HEK293 (cell line): ENCODE measurements at regions not wholly inside any gene's neighbourhood (a gene's known extent, or its start where the extent isn't known, plus 50 kb on each side); places are given as distances from the start of the nearest gene placed in this dataset.

Experiments
- CTCF ChIA-PET: fragments of 350-600 bp; formaldehyde crosslinking; extraction: SDS; loops from one replicate; lab custom pipeline; 2021; ENCODE audit warnings: antibody characterized with exemption; lab: Yijun Ruan, JAX
- POLR2A ChIA-PET: fragments of 300-600 bp; formaldehyde crosslinking; extraction: SDS; loops from one replicate; lab custom pipeline; 2020; ENCODE audit warnings: antibody characterized with exemption, inconsistent platforms; lab: Yijun Ruan, JAX
- H3K27ac ChIP-seq: fragments of 200-500 bp; sonication (Bioruptor generic); 2 replicates; pipeline ENCODE4 v1.5.1; 2014; ENCODE audit warnings: low read depth, low read length, control low read depth, inconsistent platforms; ENCODE audit errors: extremely low read depth
- H3K36me3 ChIP-seq, 2 experiments: fragments of 200-500 bp in 1 of 2; sonication (Bioruptor generic) in 1 of 2; 1 replicate in 1 of 2; 2 replicates in 1 of 2; pipeline ENCODE4 v1.5.1; 2014 to 2017; ENCODE audit warnings: inconsistent platforms in 2 of 2, low read length in 2 of 2; ENCODE audit not compliant: control insufficient read depth in 2 of 2, insufficient read depth in 1 of 2
- H3K4me1 ChIP-seq: fragments of 200-500 bp; sonication (Bioruptor generic); 2 replicates; pipeline ENCODE4 v1.5.1; 2014; ENCODE audit warnings: mild to moderate bottlenecking, low read length, inconsistent platforms; ENCODE audit not compliant: control insufficient read depth, insufficient read depth
- H3K4me3 ChIP-seq: 2 replicates; pipeline ENCODE4 v1.5.1; 2011; ENCODE audit warnings: low read depth, mild to moderate bottlenecking, control low read depth, low read length, moderate library complexity
- H3K9me3 ChIP-seq: fragments of 200-500 bp; sonication (Bioruptor generic); 2 replicates; pipeline ENCODE4 v1.5.1; 2014; ENCODE audit warnings: low read depth, low read length, inconsistent platforms; ENCODE audit not compliant: control insufficient read depth, insufficient read depth
- KLF9 ChIP-seq: fragments of 450-650 bp; formaldehyde crosslinking; IDR thresholded peaks from 2 replicates; pipeline ENCODE4 v1.5.1; 2016; ENCODE audit warnings: missing biosample characterization, missing genetic modification characterization, low read depth
- MEIS1 ChIP-seq: sonication (generic); formaldehyde crosslinking; IDR thresholded peaks from 2 replicates; pipeline ENCODE4 v1.8.1; 2022; ENCODE audit warnings: missing genetic modification reagents, mild to moderate bottlenecking, borderline replicate concordance
- ZBTB1 ChIP-seq: fragments of 450-650 bp; formaldehyde crosslinking; IDR thresholded peaks from 2 replicates; pipeline ENCODE4 v1.5.1; 2016; ENCODE audit warnings: missing biosample characterization, missing genetic modification characterization
- ZNF23 ChIP-seq: fragments of 450-650 bp; formaldehyde crosslinking; IDR thresholded peaks from 2 replicates; pipeline ENCODE4 v1.5.1; 2016; ENCODE audit warnings: missing biosample characterization, missing genetic modification characterization, borderline replicate concordance
- ZNF26 ChIP-seq: fragments of 450-650 bp; formaldehyde crosslinking; IDR thresholded peaks from 2 replicates; pipeline ENCODE4 v1.5.1; 2016; ENCODE audit warnings: missing biosample characterization, missing genetic modification characterization
- ZNF280C ChIP-seq: fragments of 450-650 bp; formaldehyde crosslinking; IDR thresholded peaks from 2 replicates; pipeline ENCODE4 v1.5.1; 2016; ENCODE audit warnings: missing biosample characterization, missing genetic modification characterization
- ZNF37A ChIP-seq: fragments of 450-650 bp; IDR thresholded peaks from 2 replicates; pipeline ENCODE4 v1.5.1; 2018; ENCODE audit warnings: missing biosample characterization, missing genetic modification characterization
- ZNF394 ChIP-seq: fragments of 450-650 bp; formaldehyde crosslinking; IDR thresholded peaks from 2 replicates; pipeline ENCODE4 v1.5.1; 2016; ENCODE audit warnings: missing biosample characterization, missing genetic modification characterization, mild to moderate bottlenecking, moderate library complexity, borderline replicate concordance
- ZNF449 ChIP-seq: fragments of 450-650 bp; formaldehyde crosslinking; IDR thresholded peaks from 2 replicates; pipeline ENCODE4 v1.5.1; 2017; ENCODE audit warnings: missing biosample characterization, mild to moderate bottlenecking, missing genetic modification characterization, moderate library complexity
- ZNF473 ChIP-seq: fragments of 450-650 bp; formaldehyde crosslinking; IDR thresholded peaks from 2 replicates; pipeline ENCODE4 v1.5.1; 2017; ENCODE audit warnings: missing biosample characterization, missing genetic modification characterization
- ZNF558 ChIP-seq: fragments of 450-650 bp; formaldehyde crosslinking; IDR thresholded peaks from 2 replicates; pipeline ENCODE4 v1.5.1; 2016; ENCODE audit warnings: missing biosample characterization, missing genetic modification characterization
- ZNF645 ChIP-seq: fragments of 450-650 bp; formaldehyde crosslinking; IDR thresholded peaks from 2 replicates; pipeline ENCODE4; 2016; ENCODE audit warnings: missing biosample characterization, missing genetic modification characterization
- TF ChIP-seq, protein P1 (sequence below): sonication (generic); formaldehyde crosslinking; IDR thresholded peaks from 2 replicates; pipeline ENCODE4 v1.8.1; 2022; ENCODE audit warnings: mild to moderate bottlenecking, moderate library complexity, missing genetic modification reagents
- TF ChIP-seq, protein P2 (sequence below): fragments of 450-650 bp; formaldehyde crosslinking; IDR thresholded peaks from 2 replicates; pipeline ENCODE4 v1.5.1; 2016; ENCODE audit warnings: missing biosample characterization, missing genetic modification characterization
- TF ChIP-seq, protein P3 (sequence below): fragments of 450-650 bp; IDR thresholded peaks from 2 replicates; pipeline ENCODE4 v1.5.1; 2018; ENCODE audit warnings: missing biosample characterization, missing genetic modification characterization

DNA sequence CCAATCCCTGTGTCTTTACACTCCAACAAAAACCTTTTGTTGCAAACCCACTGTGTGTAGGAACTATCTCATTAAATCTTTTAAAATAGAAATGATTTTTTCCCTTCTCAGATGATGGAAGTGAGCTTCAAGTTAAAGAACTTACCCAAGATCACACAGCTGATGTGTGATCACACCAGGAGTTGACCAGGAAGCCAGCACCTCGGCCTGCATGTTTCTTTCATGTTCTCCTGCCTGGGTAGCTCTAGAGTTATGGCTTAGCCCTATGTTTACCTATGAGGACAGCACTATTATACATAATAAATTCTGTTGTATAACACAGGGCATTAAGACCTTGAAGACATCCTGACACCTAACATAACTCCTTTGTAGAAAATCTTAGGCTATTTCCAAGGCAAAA, 132.1 kb upstream of the KLHL25 start:
- H3K4me3 ChIP-seq, result no peak overlapping the region
- no peaks in the 10 kb centered on the region for H3K4me1 ChIP-seq
- no peaks in the 10 kb centered on the region for H3K36me3 ChIP-seq
- H3K9me3 ChIP-seq, result no peaks in the 10 kb centered on the region
- ChIA-PET POLR2A (no interaction called here), CTCF (no interaction called here)
- TF ChIP-seq ZBTB1, result no peak
- TF ChIP-seq, protein P1, sequence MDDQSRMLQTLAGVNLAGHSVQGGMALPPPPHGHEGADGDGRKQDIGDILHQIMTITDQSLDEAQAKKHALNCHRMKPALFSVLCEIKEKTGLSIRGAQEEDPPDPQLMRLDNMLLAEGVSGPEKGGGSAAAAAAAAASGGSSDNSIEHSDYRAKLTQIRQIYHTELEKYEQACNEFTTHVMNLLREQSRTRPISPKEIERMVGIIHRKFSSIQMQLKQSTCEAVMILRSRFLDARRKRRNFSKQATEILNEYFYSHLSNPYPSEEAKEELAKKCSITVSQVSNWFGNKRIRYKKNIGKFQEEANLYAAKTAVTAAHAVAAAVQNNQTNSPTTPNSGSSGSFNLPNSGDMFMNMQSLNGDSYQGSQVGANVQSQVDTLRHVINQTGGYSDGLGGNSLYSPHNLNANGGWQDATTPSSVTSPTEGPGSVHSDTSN (CRISPR knock-in tag), result no peak
- H3K27ac ChIP-seq, result no peak overlapping the region

- Histone ChIP-seq H3K9me3 (no peaks in the 10 kb centered on the region), H3K4me3 (no peak overlapping the region), H3K27ac (no peak overlapping the region), H3K36me3 (no peaks in the 10 kb centered on the region), H3K4me1 (no peaks in the 10 kb centered on the region)
- TF ChIP-seq ZNF558 (tag by site-specific recombination), result no peak
- no peak for TF ChIP-seq ZNF23 (tag by site-specific recombination)
- no peak for TF ChIP-seq KLF9 (tag by site-specific recombination)
- no peak for TF ChIP-seq MEIS1 (CRISPR knock-in tag)
- TF ChIP-seq ZNF449 (tag by site-specific recombination), result no peak
- TF ChIP-seq, protein P2, sequence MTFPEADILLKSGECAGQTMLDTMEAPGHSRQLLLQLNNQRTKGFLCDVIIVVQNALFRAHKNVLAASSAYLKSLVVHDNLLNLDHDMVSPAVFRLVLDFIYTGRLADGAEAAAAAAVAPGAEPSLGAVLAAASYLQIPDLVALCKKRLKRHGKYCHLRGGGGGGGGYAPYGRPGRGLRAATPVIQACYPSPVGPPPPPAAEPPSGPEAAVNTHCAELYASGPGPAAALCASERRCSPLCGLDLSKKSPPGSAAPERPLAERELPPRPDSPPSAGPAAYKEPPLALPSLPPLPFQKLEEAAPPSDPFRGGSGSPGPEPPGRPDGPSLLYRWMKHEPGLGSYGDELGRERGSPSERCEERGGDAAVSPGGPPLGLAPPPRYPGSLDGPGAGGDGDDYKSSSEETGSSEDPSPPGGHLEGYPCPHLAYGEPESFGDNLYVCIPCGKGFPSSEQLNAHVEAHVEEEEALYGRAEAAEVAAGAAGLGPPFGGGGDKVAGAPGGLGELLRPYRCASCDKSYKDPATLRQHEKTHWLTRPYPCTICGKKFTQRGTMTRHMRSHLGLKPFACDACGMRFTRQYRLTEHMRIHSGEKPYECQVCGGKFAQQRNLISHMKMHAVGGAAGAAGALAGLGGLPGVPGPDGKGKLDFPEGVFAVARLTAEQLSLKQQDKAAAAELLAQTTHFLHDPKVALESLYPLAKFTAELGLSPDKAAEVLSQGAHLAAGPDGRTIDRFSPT (tag by site-specific recombination), result no peak
- TF ChIP-seq ZNF394, result no peak
- no peak for TF ChIP-seq ZNF37A
- ChIA-PET CTCF (no interaction called here), POLR2A (no interaction called here)
Measured at GRCh38 chr15:85927931-85928537, 133.3 kb upstream of the KLHL25 start.

- ChIA-PET POLR2A (no interaction called here), CTCF (no interaction called here)
- Histone ChIP-seq H3K9me3 (no peaks in the 10 kb centered on the region), H3K27ac (no peak overlapping the region), H3K4me3 (no peak overlapping the region)
- TF ChIP-seq, protein P3, sequence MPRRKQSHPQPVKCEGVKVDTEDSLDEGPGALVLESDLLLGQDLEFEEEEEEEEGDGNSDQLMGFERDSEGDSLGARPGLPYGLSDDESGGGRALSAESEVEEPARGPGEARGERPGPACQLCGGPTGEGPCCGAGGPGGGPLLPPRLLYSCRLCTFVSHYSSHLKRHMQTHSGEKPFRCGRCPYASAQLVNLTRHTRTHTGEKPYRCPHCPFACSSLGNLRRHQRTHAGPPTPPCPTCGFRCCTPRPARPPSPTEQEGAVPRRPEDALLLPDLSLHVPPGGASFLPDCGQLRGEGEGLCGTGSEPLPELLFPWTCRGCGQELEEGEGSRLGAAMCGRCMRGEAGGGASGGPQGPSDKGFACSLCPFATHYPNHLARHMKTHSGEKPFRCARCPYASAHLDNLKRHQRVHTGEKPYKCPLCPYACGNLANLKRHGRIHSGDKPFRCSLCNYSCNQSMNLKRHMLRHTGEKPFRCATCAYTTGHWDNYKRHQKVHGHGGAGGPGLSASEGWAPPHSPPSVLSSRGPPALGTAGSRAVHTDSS, result no peak
- TF ChIP-seq ZNF645 (tag by site-specific recombination), result no peak
- TF ChIP-seq MEIS1 (CRISPR knock-in tag), result no peak
- TF ChIP-seq ZNF280C (tag by site-specific recombination), result no peak
- no peak for TF ChIP-seq ZNF473
- TF ChIP-seq ZNF26, result no peak
- TF ChIP-seq, all 188 proteins: peak for 0
- H3K4me1 ChIP-seq, result no peaks in the 10 kb centered on the region
- no peaks in the 10 kb centered on the region for H3K36me3 ChIP-seq
Measured at GRCh38 chr15:85929786-85930185, 135.1 kb upstream of the KLHL25 start.
